PC-9 (cell line): ENCODE measurements at regions not wholly inside any gene's neighbourhood (a gene's known extent, or its start where the extent isn't known, plus 50 kb on each side); places are given as distances from the start of the nearest gene placed in this dataset.

Experiments
- BruUV-seq: library from RNA; stranded (reverse); fragments of 400-500 nt; replicated peaks from 2 replicates; lab custom pipeline; 2021; lab: Mats Ljungman, UMichigan
- CTCF ChIA-PET: fragments of 300-600 bp; sonication (Branson Sonifier 250); formaldehyde crosslinking; loops from one replicate; lab custom pipeline; 2022; ENCODE audit warnings: antibody characterized with exemption; lab: Charles Lee
- POLR2A ChIA-PET: fragments of 300-600 bp; sonication (Branson Sonifier 250); formaldehyde crosslinking; loops from one replicate; lab custom pipeline; 2022; ENCODE audit warnings: antibody characterized with exemption; ENCODE audit not compliant: unreplicated experiment; lab: Charles Lee
- DNase-seq, 2 experiments: peaks; one replicate each; pipeline versions ENCODE4 v3.0.0 to v3.0.0-alpha.2; 2015 to 2022; ENCODE audit warnings: mixed read lengths in 1 of 2
- H2AFZ ChIP-seq: fragments of 200-600 bp; sonication (generic); 2 replicates; pipeline ENCODE4 v1.8.1; 2017; ENCODE audit warnings: antibody characterized with exemption
- H3F3A ChIP-seq: fragments of 200-600 bp; sonication (generic); 2 replicates; pipeline ENCODE4 v1.8.1; 2017; ENCODE audit warnings: antibody characterized with exemption, mild to moderate bottlenecking, low read depth; ENCODE audit not compliant: insufficient read depth
- H3K27ac ChIP-seq: fragments of 200-600 bp; sonication (generic); 2 replicates; pipeline ENCODE4 v1.6.1; 2016; ENCODE audit warnings: mixed run types
- H3K27me3 ChIP-seq: fragments of 200-600 bp; sonication (generic); 2 replicates; pipeline ENCODE4 v1.6.1; 2016; ENCODE audit warnings: low read depth, mixed run types; ENCODE audit not compliant: insufficient read depth
- H3K36me3 ChIP-seq: fragments of 200-600 bp; sonication (generic); 2 replicates; pipeline ENCODE4 v1.6.1; 2016; ENCODE audit warnings: low read depth, mixed run types
- H3K4me1 ChIP-seq: fragments of 200-600 bp; sonication (generic); replicated peaks from 2 replicates; pipeline ENCODE4 v1.6.1; 2016; ENCODE audit warnings: mixed run types; ENCODE audit not compliant: insufficient read depth
- H3K4me2 ChIP-seq: fragments of 200-600 bp; sonication (generic); 2 replicates; pipeline ENCODE4 v1.6.1; 2017; ENCODE audit warnings: mixed run types
- H3K4me3 ChIP-seq: fragments of 200-600 bp; sonication (generic); 2 replicates; pipeline ENCODE4 v1.6.1; 2016; ENCODE audit warnings: mixed run types
- H3K79me2 ChIP-seq: fragments of 200-600 bp; sonication (generic); 2 replicates; pipeline ENCODE4 v1.6.1; 2017; ENCODE audit warnings: low read depth, mixed run types
- H3K9me2 ChIP-seq: fragments of 200-600 bp; sonication (generic); 2 replicates; pipeline ENCODE4 v1.8.1; 2017; ENCODE audit warnings: mild to moderate bottlenecking; ENCODE audit not compliant: insufficient read depth
- H3K9me3 ChIP-seq: fragments of 200-600 bp; sonication (generic); 2 replicates; pipeline ENCODE4 v1.8.1; 2016; ENCODE audit warnings: low read depth; ENCODE audit not compliant: insufficient read depth
- H4K20me1 ChIP-seq: fragments of 200-600 bp; sonication (generic); 2 replicates; pipeline ENCODE4 v1.8.1; 2017; ENCODE audit not compliant: insufficient read depth
- CTCF ChIP-seq: fragments of 200-600 bp; sonication (generic); conservative IDR thresholded peaks from 2 replicates; pipeline ENCODE4 v1.6.1; 2017; ENCODE audit warnings: mixed run types, antibody characterized with exemption, mild to moderate bottlenecking, moderate library complexity
- EZH2 ChIP-seq: fragments of 200-600 bp; sonication (generic); IDR thresholded peaks from 2 replicates; pipeline ENCODE4 v1.8.0; 2017; ENCODE audit warnings: antibody characterized with exemption, low read depth
- intact Hi-C: fragments of 100-400 bp; cut with micrococcal nuclease; formaldehyde crosslinking; loops from one replicate; pipeline ENCODE4 v1.10.0; 2022; ENCODE audit not compliant: unreplicated experiment

GRCh38 chr21:36552434-36552785 is 72.5 kb upstream of the CLDN14 start:
- CTCF ChIA-PET, result no interaction called here
- no peaks in the 10 kb centered on the region for H4K20me1 ChIP-seq

GRCh38 chr21:36553406-36553805 is 73.5 kb upstream of the CLDN14 start:
- Histone ChIP-seq H3K4me1 (no peaks in the 10 kb centered on the region), H3K9me2 (no peaks in the 10 kb centered on the region), H4K20me1 (no peaks in the 10 kb centered on the region), H3K36me3 (no peaks in the 10 kb centered on the region), H3K27ac (no peak overlapping the region), H3K27me3 (no peaks in the 10 kb centered on the region), H3K79me2 (no peaks in the 10 kb centered on the region), H3K4me3 (no peak overlapping the region), H3F3A (no peaks in the 10 kb centered on the region), H3K4me2 (no peak overlapping the region), H2AFZ (no peak overlapping the region), H3K9me3 (no peaks in the 10 kb centered on the region)
- intact Hi-C loops, result no loop called here
- TF ChIP-seq EZH2 (no peak), CTCF (no peak)
- no peak for DNase-seq
- no TSS peak for BruUV-seq
- POLR2A ChIA-PET, result no interaction called here
- CTCF ChIA-PET, result no interaction called here

More at GRCh38 chr21:36552434-36552785, 72.5 kb upstream of the CLDN14 start:
- no peaks in the 10 kb centered on the region for H3K9me2 ChIP-seq
- H3K4me1 ChIP-seq, result no peaks in the 10 kb centered on the region
- no peak overlapping the region for H2AFZ ChIP-seq
- POLR2A ChIA-PET, result no interaction called here
- BruUV-seq, result no TSS peak
- H3K9me3 ChIP-seq, result no peaks in the 10 kb centered on the region
- no peak overlapping the region for H3K4me2 ChIP-seq
- no peaks in the 10 kb centered on the region for H3K79me2 ChIP-seq
- no peak for DNase-seq
- H3F3A ChIP-seq, result no peaks in the 10 kb centered on the region
- no peaks in the 10 kb centered on the region for H3K27me3 ChIP-seq
- intact Hi-C loops, result no loop called here
- H3K36me3 ChIP-seq, result no peaks in the 10 kb centered on the region
- H3K4me3 ChIP-seq, result no peak overlapping the region
- TF ChIP-seq EZH2 (no peak), CTCF (no peak)
- no peak overlapping the region for H3K27ac ChIP-seq

- intact Hi-C loops, result no loop called here
- BruUV-seq, result no TSS peak
- no peaks in the 10 kb centered on the region for H3F3A ChIP-seq
- POLR2A ChIA-PET, result no interaction called here
- H3K79me2 ChIP-seq, result no peaks in the 10 kb centered on the region
- no peak overlapping the region for H3K4me2 ChIP-seq
- H3K4me3 ChIP-seq, result no peak overlapping the region
- no peaks in the 10 kb centered on the region for H3K4me1 ChIP-seq
- H3K27me3 ChIP-seq, result no peaks in the 10 kb centered on the region
- CTCF ChIA-PET, result no interaction called here
- TF ChIP-seq EZH2 (no peak), CTCF (no peak)
- H3K9me3 ChIP-seq, result no peaks in the 10 kb centered on the region
- H4K20me1 ChIP-seq, result no peaks in the 10 kb centered on the region
- no peak for DNase-seq
- H2AFZ ChIP-seq, result no peak overlapping the region
- no peaks in the 10 kb centered on the region for H3K9me2 ChIP-seq
- no peak overlapping the region for H3K27ac ChIP-seq
- H3K36me3 ChIP-seq, result no peaks in the 10 kb centered on the region
These were observed 74.7 kb upstream of the CLDN14 start for GRCh38 chr21:36554411-36555157.
